ENCODE measurements at regions not wholly inside any gene's neighbourhood (a gene's known extent, or its start where the extent isn't known, plus 50 kb on each side); places are given as distances from the start of the nearest gene placed in this dataset.
"Not testable (repeated sequence)": the region's sequence is repeated elsewhere in the genome, so short reads cannot be mapped to it uniquely, and the experiment has no call there.

- H3K4me2 ChIP-seq (ENCODE audit: low read depth, low read length): peak overlapping the region; percentile 32; the same call in 1 of the 2 replicates
- H3K9ac ChIP-seq (ENCODE audit: low read length): no peak overlapping the region
- TF ChIP-seq, protein P1, sequence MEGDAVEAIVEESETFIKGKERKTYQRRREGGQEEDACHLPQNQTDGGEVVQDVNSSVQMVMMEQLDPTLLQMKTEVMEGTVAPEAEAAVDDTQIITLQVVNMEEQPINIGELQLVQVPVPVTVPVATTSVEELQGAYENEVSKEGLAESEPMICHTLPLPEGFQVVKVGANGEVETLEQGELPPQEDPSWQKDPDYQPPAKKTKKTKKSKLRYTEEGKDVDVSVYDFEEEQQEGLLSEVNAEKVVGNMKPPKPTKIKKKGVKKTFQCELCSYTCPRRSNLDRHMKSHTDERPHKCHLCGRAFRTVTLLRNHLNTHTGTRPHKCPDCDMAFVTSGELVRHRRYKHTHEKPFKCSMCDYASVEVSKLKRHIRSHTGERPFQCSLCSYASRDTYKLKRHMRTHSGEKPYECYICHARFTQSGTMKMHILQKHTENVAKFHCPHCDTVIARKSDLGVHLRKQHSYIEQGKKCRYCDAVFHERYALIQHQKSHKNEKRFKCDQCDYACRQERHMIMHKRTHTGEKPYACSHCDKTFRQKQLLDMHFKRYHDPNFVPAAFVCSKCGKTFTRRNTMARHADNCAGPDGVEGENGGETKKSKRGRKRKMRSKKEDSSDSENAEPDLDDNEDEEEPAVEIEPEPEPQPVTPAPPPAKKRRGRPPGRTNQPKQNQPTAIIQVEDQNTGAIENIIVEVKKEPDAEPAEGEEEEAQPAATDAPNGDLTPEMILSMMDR (IDR thresholded peaks at IDR 0.05; ENCODE audit: low read length): no peak
- TF ChIP-seq EZH2phosphoT487 (IDR thresholded peaks at IDR 0.05; ENCODE audit: low read length) (no peak), EZH2 (optimal IDR thresholded peaks at IDR 0.05; ENCODE audit: low read depth, low read length) (no peak)
- no peak for DNase-seq
- peaks cover 11% of the 10 kb centered on the region for H3K4me1 ChIP-seq (ENCODE audit: low read length)
- no peaks in the 10 kb centered on the region for H3K36me3 ChIP-seq (replicated peaks; ENCODE audit: insufficient read depth, low read length)
- H4K20me1 ChIP-seq (ENCODE audit: insufficient read depth, low read length): no peaks in the 10 kb centered on the region
- peak overlapping the region; percentile 39; the same call in 1 of the 2 replicates for H2AFZ ChIP-seq (ENCODE audit: low read length)
- H3K4me3 ChIP-seq (ENCODE audit: low read length): no peak overlapping the region
- no peaks in the 10 kb centered on the region for H3K27me3 ChIP-seq (replicated peaks; ENCODE audit: insufficient read depth, low read length)
- H3F3A ChIP-seq (ENCODE audit: insufficient read depth, low read length): 0 out of 2 replicates have a peak, but pooled peaks cover 5% of the 10 kb centered on the region
- H3K27ac ChIP-seq (ENCODE audit: low read length): peak overlapping the region; percentile 57; the same call in 1 of the 2 replicates
- no peaks in the 10 kb centered on the region for H3K9me2 ChIP-seq (replicated peaks; ENCODE audit: insufficient read depth, low read length)
- H3K79me2 ChIP-seq (ENCODE audit: low read length): no peaks in the 10 kb centered on the region
- H3K9me3 ChIP-seq (replicated peaks; ENCODE audit: insufficient read depth, low read length): no peaks in the 10 kb centered on the region
These were observed 91.8 kb upstream of the UBASH3B start for GRCh38 chr11:122563761-122564160.

DNA sequence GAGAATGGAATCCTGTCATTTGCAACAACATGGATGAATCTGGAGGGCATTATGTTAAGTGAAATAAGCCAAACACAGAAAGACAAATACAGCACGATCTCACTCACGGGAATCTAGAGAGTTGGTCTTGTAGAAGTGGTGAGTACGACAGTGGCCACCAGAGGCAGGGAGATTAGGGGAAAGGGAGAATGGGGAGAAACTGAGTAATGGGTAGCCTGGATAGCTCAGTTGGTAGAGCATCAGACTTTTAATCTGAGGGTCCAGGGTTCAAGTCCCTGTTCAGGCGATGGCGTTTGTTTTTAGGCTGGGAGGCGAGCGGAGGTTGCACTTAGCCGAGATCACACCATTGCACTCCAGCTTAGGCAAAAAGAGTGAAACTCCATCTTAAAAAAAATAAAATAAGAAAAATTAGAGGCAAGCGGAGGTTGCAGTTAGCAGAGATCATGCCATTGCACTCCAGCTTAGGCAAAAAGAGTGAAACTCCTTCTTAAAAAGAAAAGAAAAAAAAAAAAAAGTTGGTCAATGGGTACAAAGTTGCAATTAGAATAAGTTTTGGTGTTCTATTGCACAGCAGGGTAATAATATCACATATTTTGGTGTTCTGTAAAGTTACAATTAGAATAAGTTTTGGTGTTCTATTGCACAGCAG, 95.7 kb upstream of the UBASH3B start:
- H3K79me2 ChIP-seq (ENCODE audit: low read length): no peaks in the 10 kb centered on the region
- H3K4me3 ChIP-seq (ENCODE audit: low read length): no peak overlapping the region
- no peak overlapping the region for H3K9ac ChIP-seq (ENCODE audit: low read length)
- no peaks in the 10 kb centered on the region for H3K27me3 ChIP-seq (replicated peaks; ENCODE audit: insufficient read depth, low read length)
- 0 out of 2 replicates have a peak, but pooled peaks cover 5% of the 10 kb centered on the region for H3F3A ChIP-seq (ENCODE audit: insufficient read depth, low read length)
- H3K27ac ChIP-seq (ENCODE audit: low read length): no peak overlapping the region
- TF ChIP-seq, protein P1 (IDR thresholded peaks at IDR 0.05; ENCODE audit: low read length): no peak
- TF ChIP-seq EZH2 (optimal IDR thresholded peaks at IDR 0.05; ENCODE audit: low read depth, low read length) (no peak), EZH2phosphoT487 (IDR thresholded peaks at IDR 0.05; ENCODE audit: low read length) (no peak)
- no peak overlapping the region for H3K4me2 ChIP-seq (ENCODE audit: low read depth, low read length)
- H3K9me3 ChIP-seq (replicated peaks; ENCODE audit: insufficient read depth, low read length): no peaks in the 10 kb centered on the region
- DNase-seq: no peak
- peaks cover 11% of the 10 kb centered on the region for H3K4me1 ChIP-seq (ENCODE audit: low read length)
- no peaks in the 10 kb centered on the region for H3K9me2 ChIP-seq (replicated peaks; ENCODE audit: insufficient read depth, low read length)
- no peaks in the 10 kb centered on the region for H3K36me3 ChIP-seq (replicated peaks; ENCODE audit: insufficient read depth, low read length)
- H4K20me1 ChIP-seq (ENCODE audit: insufficient read depth, low read length): no peaks in the 10 kb centered on the region
- H2AFZ ChIP-seq (ENCODE audit: low read length): no peak overlapping the region

GRCh38 chr11:122559218-122559617, 96.3 kb upstream of the UBASH3B start:
- H3K4me2 ChIP-seq (ENCODE audit: low read depth, low read length); H3F3A ChIP-seq (ENCODE audit: insufficient read depth, low read length); H3K9me3 ChIP-seq (replicated peaks; ENCODE audit: insufficient read depth, low read length); H2AFZ ChIP-seq (ENCODE audit: low read length); H3K27ac ChIP-seq (ENCODE audit: low read length); H3K9ac ChIP-seq (ENCODE audit: low read length); H3K4me3 ChIP-seq (ENCODE audit: low read length); H3K36me3 ChIP-seq (replicated peaks; ENCODE audit: insufficient read depth, low read length); DNase-seq; H3K79me2 ChIP-seq (ENCODE audit: low read length); H3K27me3 ChIP-seq (replicated peaks; ENCODE audit: insufficient read depth, low read length); H4K20me1 ChIP-seq (ENCODE audit: insufficient read depth, low read length); H3K9me2 ChIP-seq (replicated peaks; ENCODE audit: insufficient read depth, low read length): not testable (repeated sequence)
- H3K4me1 ChIP-seq (ENCODE audit: low read length): peaks cover 11% of the 10 kb centered on the region

GRCh38 chr11:122557163-122557562, 98.4 kb upstream of the UBASH3B start:
- H3F3A ChIP-seq (ENCODE audit: insufficient read depth, low read length); H3K79me2 ChIP-seq (ENCODE audit: low read length); H3K9me3 ChIP-seq (replicated peaks; ENCODE audit: insufficient read depth, low read length); H4K20me1 ChIP-seq (ENCODE audit: insufficient read depth, low read length); H3K9ac ChIP-seq (ENCODE audit: low read length); H3K4me1 ChIP-seq (ENCODE audit: low read length); DNase-seq; H3K9me2 ChIP-seq (replicated peaks; ENCODE audit: insufficient read depth, low read length); H3K27me3 ChIP-seq (replicated peaks; ENCODE audit: insufficient read depth, low read length); H3K27ac ChIP-seq (ENCODE audit: low read length); H3K36me3 ChIP-seq (replicated peaks; ENCODE audit: insufficient read depth, low read length): not testable (repeated sequence)
- peak overlapping the region; percentile 35; the same call in 1 of the 2 replicates for H2AFZ ChIP-seq (ENCODE audit: low read length)
- H3K4me3 ChIP-seq (ENCODE audit: low read length): peak overlapping the region; percentile 55; the same call in 1 of the 2 replicates
- peak overlapping the region; percentile 46; the same call in 1 of the 2 replicates for H3K4me2 ChIP-seq (ENCODE audit: low read depth, low read length)
